SK-N-SH treated with all-trans-retinoic acid at 6 μM for 48 hours (cell line): ENCODE measurements at regions not wholly inside any gene's neighbourhood (a gene's known extent, or its start where the extent isn't known, plus 50 kb on each side); places are given as distances from the start of the nearest gene placed in this dataset.

Source experiments
- CSRNP3 ChIP-seq: fragments of 250-450 bp; sonication (Bioruptor Pico); IDR thresholded peaks from 2 replicates; pipeline ENCODE4 v1.5.1; 2021; ENCODE audit warnings: mild to moderate bottlenecking, moderate library complexity
- ESRRG ChIP-seq: fragments of 250-450 bp; sonication (Bioruptor Pico); IDR thresholded peaks from 2 replicates; pipeline ENCODE4 v1.6.1; 2021; ENCODE audit warnings: mild to moderate bottlenecking
- ISL1 ChIP-seq: fragments of 250-450 bp; sonication (Bioruptor Pico); IDR thresholded peaks from 2 replicates; pipeline ENCODE4 v2.1.2; 2022; ENCODE audit warnings: mild to moderate bottlenecking, moderate library complexity
- OSR1 ChIP-seq: fragments of 250-450 bp; sonication (Bioruptor Pico); IDR thresholded peaks from 2 replicates; pipeline ENCODE4 v1.8.0; 2022; ENCODE audit warnings: moderate library complexity, mild to moderate bottlenecking, inconsistent platforms
- PATZ1 ChIP-seq: fragments of 250-450 bp; sonication (Bioruptor Pico); IDR thresholded peaks from 2 replicates; pipeline ENCODE4 v1.8.0; 2020; ENCODE audit warnings: mild to moderate bottlenecking, moderate library complexity, borderline replicate concordance
- RARB ChIP-seq: fragments of 250-450 bp; sonication (Bioruptor Pico); IDR thresholded peaks from 2 replicates; pipeline ENCODE4 v1.8.0; 2021; ENCODE audit warnings: mild to moderate bottlenecking, moderate library complexity
- ZFP30 ChIP-seq: fragments of 450-650 bp; formaldehyde crosslinking; IDR thresholded peaks from 2 replicates; pipeline ENCODE4 v1.5.0; 2022; ENCODE audit warnings: mild to moderate bottlenecking, moderate library complexity

GRCh38 chr5:57117596-57117995 lies 56.3 kb upstream of the GPBP1 start:
- TF ChIP-seq ESRRG (CRISPR knock-in tag) (no peak), PATZ1 (CRISPR knock-in tag) (no peak), RARB (no peak), OSR1 (CRISPR knock-in tag) (no peak), ISL1 (CRISPR knock-in tag) (no peak), ZFP30 (CRISPR knock-in tag) (no peak), CSRNP3 (CRISPR knock-in tag) (no peak)
